ENCODE measurements at regions not wholly inside any gene's neighbourhood (a gene's known extent, or its start where the extent isn't known, plus 50 kb on each side); places are given as distances from the start of the nearest gene placed in this dataset.

DNA sequence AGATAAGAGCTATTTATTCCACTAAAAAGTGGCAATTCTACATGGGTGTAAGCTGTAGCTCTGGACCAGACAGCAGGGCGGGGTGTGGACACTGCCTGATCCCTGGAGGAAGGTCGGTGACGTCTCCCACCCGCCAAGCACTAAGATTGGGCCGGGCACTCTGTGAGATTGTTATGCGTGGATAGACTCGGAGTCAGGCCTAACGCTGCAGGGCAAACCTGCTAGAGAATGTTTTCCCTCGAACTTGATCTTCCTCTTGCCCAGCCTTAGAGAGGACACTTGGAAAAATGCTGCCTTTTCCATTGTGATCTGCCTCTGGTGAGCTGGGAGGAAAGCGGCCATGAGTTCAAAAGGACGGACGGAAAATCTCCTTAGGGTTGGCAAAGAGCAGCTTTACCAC is 1273.4 kb downstream of the TBC1D22A start:
- Histone ChIP-seq H3K9me3 (no peaks in the 10 kb centered on the region), H3K4me3 (no peak overlapping the region), H3K36me3 (replicated peaks) (no peaks in the 10 kb centered on the region), H3K4me1 (no peaks in the 10 kb centered on the region), H3K27me3 (ENCODE audit: low read depth) (no peaks in the 10 kb centered on the region)
- no peak for DNase-seq (ENCODE audit: low spot score in 2 of 2)
- in situ Hi-C loops (cut with MboI; ENCODE audit: low sequenced_read_pairs): no loop called here

GRCh38 chr22:48031589-48031988 is 1269.1 kb downstream of the TBC1D22A start:
- no peak overlapping the region for H3K4me3 ChIP-seq
- no peak for DNase-seq (ENCODE audit: low spot score in 2 of 2)
- H3K4me1 ChIP-seq: no peaks in the 10 kb centered on the region
- H3K9me3 ChIP-seq: no peaks in the 10 kb centered on the region
- no peaks in the 10 kb centered on the region for H3K36me3 ChIP-seq (replicated peaks)
- in situ Hi-C loops (cut with MboI; ENCODE audit: low sequenced_read_pairs): no loop called here
- no peaks in the 10 kb centered on the region for H3K27me3 ChIP-seq (ENCODE audit: low read depth)

GRCh38 chr22:48025096-48025495 is 1262.6 kb downstream of the TBC1D22A start:
- DNase-seq (ENCODE audit: low spot score in 2 of 2): no peak
- Histone ChIP-seq H3K4me1 (no peaks in the 10 kb centered on the region), H3K9me3 (no peaks in the 10 kb centered on the region), H3K36me3 (replicated peaks) (no peaks in the 10 kb centered on the region), H3K4me3 (no peak overlapping the region), H3K27me3 (ENCODE audit: low read depth) (no peaks in the 10 kb centered on the region)
- in situ Hi-C loops (cut with MboI; ENCODE audit: low sequenced_read_pairs): no loop called here

DNA sequence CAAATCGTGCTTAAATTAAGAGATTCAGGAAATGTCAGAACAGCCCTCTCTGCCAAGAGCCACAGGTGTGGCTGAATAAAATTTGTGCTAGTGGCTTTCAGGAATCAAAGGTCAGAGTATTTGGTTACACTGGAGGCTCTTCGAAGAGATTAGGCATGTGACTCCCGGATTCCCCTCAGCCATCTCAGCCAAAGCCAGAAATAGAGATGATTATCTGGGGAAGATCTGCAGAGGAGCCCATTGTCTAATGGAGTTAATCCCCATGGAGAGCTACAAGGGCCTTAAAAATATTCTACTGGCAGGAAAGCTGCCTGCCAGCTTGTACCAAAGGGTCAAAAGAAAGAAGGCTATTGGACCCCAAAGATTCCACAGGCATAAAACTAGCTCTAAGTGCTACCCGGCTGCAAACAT is 1259.5 kb downstream of the TBC1D22A start:
- H3K36me3 ChIP-seq (replicated peaks): no peaks in the 10 kb centered on the region
- no peaks in the 10 kb centered on the region for H3K4me1 ChIP-seq
- in situ Hi-C loops (cut with MboI; ENCODE audit: low sequenced_read_pairs): no loop called here
- H3K9me3 ChIP-seq: no peaks in the 10 kb centered on the region
- H3K4me3 ChIP-seq: no peak overlapping the region
- no peak for DNase-seq (ENCODE audit: low spot score in 2 of 2)
- no peaks in the 10 kb centered on the region for H3K27me3 ChIP-seq (ENCODE audit: low read depth)

DNA sequence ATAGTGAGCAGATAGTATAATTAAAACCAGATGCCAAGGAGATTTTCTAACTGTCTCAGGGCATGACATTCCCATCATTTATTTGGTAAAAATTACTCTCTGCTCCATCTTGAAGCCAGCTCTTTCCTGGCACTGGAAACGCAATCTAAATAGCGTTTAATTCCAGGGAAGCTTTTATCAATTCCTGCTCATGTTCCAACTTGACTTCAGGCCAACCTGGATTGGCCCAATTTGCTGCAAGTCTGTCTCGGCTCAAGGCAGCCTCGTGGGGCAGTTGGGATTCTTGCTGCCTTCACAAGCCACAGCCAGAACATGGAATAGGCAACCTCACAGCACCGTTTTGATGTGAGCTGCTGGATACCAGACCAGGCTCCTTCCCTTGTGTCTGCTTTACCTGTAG is 1255.9 kb downstream of the TBC1D22A start:
- Histone ChIP-seq H3K4me1 (no peaks in the 10 kb centered on the region), H3K36me3 (replicated peaks) (no peaks in the 10 kb centered on the region), H3K4me3 (no peak overlapping the region), H3K9me3 (no peaks in the 10 kb centered on the region), H3K27me3 (ENCODE audit: low read depth) (no peaks in the 10 kb centered on the region)
- no peak for DNase-seq (ENCODE audit: low spot score in 2 of 2)
- in situ Hi-C loops (cut with MboI; ENCODE audit: low sequenced_read_pairs): no loop called here

- in situ Hi-C loops (cut with MboI; ENCODE audit: low sequenced_read_pairs): no loop called here
- H3K27me3 ChIP-seq (ENCODE audit: low read depth): no peaks in the 10 kb centered on the region
- H3K4me1 ChIP-seq: no peaks in the 10 kb centered on the region
- H3K9me3 ChIP-seq: no peaks in the 10 kb centered on the region
- DNase-seq (ENCODE audit: low spot score in 2 of 2): no peak
- H3K4me3 ChIP-seq: no peak overlapping the region
- no peaks in the 10 kb centered on the region for H3K36me3 ChIP-seq (replicated peaks)
These were observed 1253.3 kb downstream of the TBC1D22A start for GRCh38 chr22:48015701-48016100.

- no peaks in the 10 kb centered on the region for H3K9me3 ChIP-seq
These were observed 1242.5 kb downstream of the TBC1D22A start for GRCh38 chr22:48004936-48005335.

DNA sequence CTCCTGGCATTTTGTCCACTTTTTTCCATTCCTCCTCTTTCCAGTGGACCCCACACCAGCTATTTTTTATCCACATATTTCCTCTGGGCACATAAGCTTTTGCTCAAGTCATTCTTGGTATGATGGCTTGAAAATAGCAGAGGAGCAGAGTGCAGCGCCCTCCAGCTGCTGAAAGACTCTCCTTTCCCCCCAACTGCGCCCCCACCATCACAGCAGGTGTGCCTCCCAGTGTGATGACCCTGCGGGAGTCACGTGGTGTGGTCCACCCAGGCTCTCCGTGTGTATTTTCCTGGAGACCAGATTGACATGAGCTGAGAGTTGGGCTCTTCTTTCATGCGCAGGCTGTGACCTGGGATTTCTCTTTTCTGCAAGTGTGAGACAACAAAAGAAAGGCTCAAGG is 1241.6 kb downstream of the TBC1D22A start:
- Histone ChIP-seq H3K4me1 (no peaks in the 10 kb centered on the region), H3K4me3 (no peak overlapping the region), H3K27me3 (ENCODE audit: low read depth) (no peaks in the 10 kb centered on the region), H3K36me3 (replicated peaks) (no peaks in the 10 kb centered on the region), H3K9me3 (no peaks in the 10 kb centered on the region)
- in situ Hi-C loops (cut with MboI; ENCODE audit: low sequenced_read_pairs): no loop called here
- DNase-seq (ENCODE audit: low spot score in 2 of 2): no peak

More at GRCh38 chr22:48004936-48005335, 1242.5 kb downstream of the TBC1D22A start:
- in situ Hi-C loops (cut with MboI; ENCODE audit: low sequenced_read_pairs): no loop called here
- H3K27me3 ChIP-seq (ENCODE audit: low read depth): no peaks in the 10 kb centered on the region
- DNase-seq (ENCODE audit: low spot score in 2 of 2): no peak
- H3K4me3 ChIP-seq: no peak overlapping the region
- no peaks in the 10 kb centered on the region for H3K4me1 ChIP-seq
- H3K36me3 ChIP-seq (replicated peaks): no peaks in the 10 kb centered on the region

DNA sequence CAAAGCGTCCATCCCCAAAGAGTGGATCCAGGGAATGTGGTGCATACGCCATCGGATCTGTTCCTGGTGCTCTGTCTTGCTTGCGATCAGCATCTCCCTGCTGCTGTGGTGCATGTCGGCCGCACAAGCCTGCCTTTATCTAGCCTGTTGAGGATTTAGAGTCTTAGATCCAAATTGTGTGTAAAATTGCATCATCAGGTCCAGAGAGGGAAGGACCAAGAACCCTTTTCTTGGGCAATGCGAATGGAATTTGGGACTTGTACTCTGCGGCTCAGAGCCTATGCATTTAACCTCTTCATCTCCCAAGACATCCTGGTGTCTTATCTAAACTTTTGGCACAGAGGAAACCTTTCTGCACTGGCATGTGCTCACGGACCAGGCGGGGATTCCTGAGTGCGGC is 1238.7 kb downstream of the TBC1D22A start:
- H3K4me3 ChIP-seq: no peak overlapping the region
- H3K36me3 ChIP-seq (replicated peaks): no peaks in the 10 kb centered on the region
- H3K9me3 ChIP-seq: no peaks in the 10 kb centered on the region
- no peaks in the 10 kb centered on the region for H3K27me3 ChIP-seq (ENCODE audit: low read depth)
- in situ Hi-C loops (cut with MboI; ENCODE audit: low sequenced_read_pairs): no loop called here
- DNase-seq (ENCODE audit: low spot score in 2 of 2): no peak
- H3K4me1 ChIP-seq: no peaks in the 10 kb centered on the region

GRCh38 chr22:47997612-47998011 is 1235.2 kb downstream of the TBC1D22A start:
- H3K9me3 ChIP-seq: no peaks in the 10 kb centered on the region
- no peak for DNase-seq (ENCODE audit: low spot score in 2 of 2)
- no peaks in the 10 kb centered on the region for H3K36me3 ChIP-seq (replicated peaks)
- no peaks in the 10 kb centered on the region for H3K27me3 ChIP-seq (ENCODE audit: low read depth)
- H3K4me1 ChIP-seq: no peaks in the 10 kb centered on the region
- no peak overlapping the region for H3K4me3 ChIP-seq
- in situ Hi-C loops (cut with MboI; ENCODE audit: low sequenced_read_pairs): no loop called here

DNA sequence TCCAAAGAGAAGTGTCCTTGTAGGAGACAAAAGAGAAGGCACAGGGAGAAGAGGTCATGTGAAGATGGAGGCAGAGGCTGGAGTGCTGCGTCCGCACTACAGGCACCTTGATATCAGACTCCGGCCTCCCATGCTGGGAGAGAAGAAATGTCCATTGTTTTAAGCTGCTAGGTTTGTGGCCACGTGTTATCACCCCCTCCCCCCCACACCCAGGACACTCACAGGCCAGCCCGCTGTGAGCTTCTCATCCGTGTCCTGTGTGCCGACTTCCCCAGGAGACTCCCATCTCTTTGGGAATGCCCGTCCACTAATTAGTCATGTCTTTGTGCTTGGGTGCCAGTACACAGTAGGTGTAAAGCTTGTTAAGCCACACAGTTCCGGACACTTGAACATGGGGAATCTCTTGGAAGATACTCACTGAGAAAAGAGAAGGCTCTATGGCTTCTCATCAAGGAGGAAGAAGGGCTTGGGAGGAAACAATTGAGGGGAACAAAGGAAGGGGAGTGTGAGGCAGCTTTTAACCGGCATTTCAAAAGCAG is 1234.7 kb downstream of the TBC1D22A start:
- no peak for DNase-seq (ENCODE audit: low spot score in 2 of 2)
- in situ Hi-C loops (cut with MboI; ENCODE audit: low sequenced_read_pairs): no loop called here
- no peaks in the 10 kb centered on the region for H3K36me3 ChIP-seq (replicated peaks)
- no peaks in the 10 kb centered on the region for H3K27me3 ChIP-seq (ENCODE audit: low read depth)
- no peaks in the 10 kb centered on the region for H3K4me1 ChIP-seq
- H3K4me3 ChIP-seq: no peak overlapping the region
- H3K9me3 ChIP-seq: no peaks in the 10 kb centered on the region

GRCh38 chr22:47996446-47996857 is 1234.0 kb downstream of the TBC1D22A start:
- Histone ChIP-seq H3K27me3 (ENCODE audit: low read depth) (no peaks in the 10 kb centered on the region), H3K9me3 (no peaks in the 10 kb centered on the region), H3K4me1 (no peaks in the 10 kb centered on the region), H3K4me3 (no peak overlapping the region), H3K36me3 (replicated peaks) (no peaks in the 10 kb centered on the region)
- in situ Hi-C loops (cut with MboI; ENCODE audit: low sequenced_read_pairs): no loop called here
- no peak for DNase-seq (ENCODE audit: low spot score in 2 of 2)

DNA sequence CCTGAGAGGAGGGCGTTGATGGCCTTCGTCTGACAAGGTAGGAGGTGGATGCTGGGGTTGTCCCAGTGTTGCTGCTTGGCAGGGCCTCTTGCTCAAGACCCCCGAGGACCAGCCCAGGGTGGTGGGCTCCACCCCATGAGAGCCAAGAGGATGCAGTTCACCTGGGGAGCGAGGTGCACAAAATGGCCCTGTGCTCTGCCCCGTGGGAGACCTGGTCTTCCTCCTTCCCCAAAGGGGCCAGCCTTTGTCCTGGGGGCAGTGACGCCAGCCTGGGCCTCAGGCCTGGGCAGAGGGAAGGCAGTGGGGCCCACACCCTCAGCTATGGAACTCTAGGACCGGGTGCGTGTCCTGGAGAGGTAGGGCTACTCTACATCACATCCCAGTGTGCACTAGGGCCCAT is 1233.3 kb downstream of the TBC1D22A start:
- H3K4me3 ChIP-seq: no peak overlapping the region
- H3K36me3 ChIP-seq (replicated peaks): no peaks in the 10 kb centered on the region
- H3K9me3 ChIP-seq: no peaks in the 10 kb centered on the region
- no peaks in the 10 kb centered on the region for H3K27me3 ChIP-seq (ENCODE audit: low read depth)
- in situ Hi-C loops (cut with MboI; ENCODE audit: low sequenced_read_pairs): no loop called here
- no peak for DNase-seq (ENCODE audit: low spot score in 2 of 2)
- no peaks in the 10 kb centered on the region for H3K4me1 ChIP-seq

- DNase-seq (ENCODE audit: low spot score in 2 of 2): no peak
- no peak overlapping the region for H3K4me3 ChIP-seq
- no peaks in the 10 kb centered on the region for H3K27me3 ChIP-seq (ENCODE audit: low read depth)
- H3K9me3 ChIP-seq: no peaks in the 10 kb centered on the region
- in situ Hi-C loops (cut with MboI; ENCODE audit: low sequenced_read_pairs): no loop called here
- H3K36me3 ChIP-seq (replicated peaks): no peaks in the 10 kb centered on the region
- no peaks in the 10 kb centered on the region for H3K4me1 ChIP-seq
These were observed 1232.8 kb downstream of the TBC1D22A start for GRCh38 chr22:47995264-47995627.

DNA sequence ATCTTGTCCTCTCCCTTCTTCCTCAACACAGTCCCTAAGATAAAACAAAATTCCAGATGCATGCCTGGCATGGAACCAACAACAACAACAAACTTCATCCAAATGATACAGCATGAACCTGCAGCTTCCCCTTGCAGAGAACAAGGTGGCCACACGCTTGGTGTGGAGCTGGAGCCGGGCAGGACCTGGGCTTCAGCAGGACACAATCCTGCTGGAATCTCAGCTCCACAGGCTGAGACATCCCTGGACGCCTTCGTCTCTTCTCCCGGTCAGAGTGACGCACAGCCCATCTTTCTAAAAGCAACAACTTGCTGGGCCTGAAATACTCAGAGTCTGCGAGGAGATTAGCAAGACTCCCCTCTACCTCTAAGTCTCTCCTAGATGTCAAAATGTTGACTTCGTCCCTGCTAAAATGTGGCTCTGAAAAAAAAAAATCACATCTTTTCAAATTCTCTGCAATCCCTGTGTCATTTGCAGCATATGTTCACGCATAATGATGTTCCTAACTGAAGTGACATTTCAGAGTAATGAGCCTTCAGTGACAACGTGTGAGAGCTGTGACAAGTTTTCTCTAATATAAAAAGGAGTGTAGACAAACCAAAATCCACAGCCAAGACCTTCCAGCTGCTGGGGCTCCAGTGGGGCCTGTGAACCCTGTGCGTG is 1232.3 kb downstream of the TBC1D22A start:
- Histone ChIP-seq H3K27me3 (ENCODE audit: low read depth) (no peaks in the 10 kb centered on the region), H3K36me3 (replicated peaks) (no peaks in the 10 kb centered on the region), H3K4me1 (no peaks in the 10 kb centered on the region), H3K9me3 (no peaks in the 10 kb centered on the region), H3K4me3 (no peak overlapping the region)
- in situ Hi-C loops (cut with MboI; ENCODE audit: low sequenced_read_pairs): no loop called here
- DNase-seq (ENCODE audit: low spot score in 2 of 2): no peak
